ENCODE measurements at regions not wholly inside any gene's neighbourhood (a gene's known extent, or its start where the extent isn't known, plus 50 kb on each side); places are given as distances from the start of the nearest gene placed in this dataset.

DNA sequence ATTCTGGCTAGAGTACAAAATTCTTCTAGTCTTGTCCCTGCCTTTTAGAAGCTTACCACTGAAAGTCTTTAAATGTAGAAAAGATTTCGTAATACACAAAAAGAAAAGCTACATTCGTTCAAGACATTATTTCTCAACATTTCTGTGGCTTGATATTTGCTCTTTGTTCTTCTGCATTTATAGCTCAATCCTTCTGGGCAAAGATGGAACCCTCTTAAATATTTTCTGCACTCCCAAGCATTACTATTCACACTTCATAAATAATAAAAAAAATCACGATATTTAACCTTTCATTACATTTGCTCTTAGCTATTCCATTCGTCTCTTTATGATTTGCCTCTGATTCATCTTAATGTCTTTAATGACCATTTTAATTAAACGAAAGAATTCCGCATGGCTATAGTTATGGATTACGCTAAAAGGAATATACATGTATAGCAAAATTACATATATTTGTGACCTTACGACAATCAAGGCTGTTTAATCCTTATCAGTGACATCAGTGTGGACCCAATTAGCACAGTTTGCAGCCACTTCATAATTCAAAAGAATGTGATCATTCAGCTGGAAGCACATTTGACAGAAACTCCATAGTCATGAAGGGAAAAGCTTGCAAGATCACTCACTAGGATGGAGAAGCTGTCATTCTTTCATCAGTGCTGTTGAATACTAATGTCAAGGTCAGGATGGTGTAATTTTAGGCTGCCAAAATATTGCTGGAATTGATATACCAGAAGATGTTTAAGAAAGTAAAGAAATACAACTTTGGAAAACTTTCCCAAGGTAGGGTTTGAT, 1075.0 kb upstream of the TENM3 start:
- no peaks in the 10 kb centered on the region for H3K4me1 ChIP-seq (ENCODE audit: insufficient read depth)
- no peaks in the 10 kb centered on the region for H3K36me3 ChIP-seq (ENCODE audit: insufficient read depth)
- 84% methylated on average over 8 of the region's 8 CpGs for WGBS
- no peak overlapping the region for H3K27ac ChIP-seq (ENCODE audit: low read depth)
- DNase-seq (ENCODE audit: extremely low spot score): no peak
- no peak overlapping the region for H3K4me3 ChIP-seq (ENCODE audit: low read depth, low read length)

GRCh38 chr4:181173046-181173445, 1070.2 kb upstream of the TENM3 start:
- WGBS: 73% methylated on average over 5 of the region's 5 CpGs
- Histone ChIP-seq H3K27ac (ENCODE audit: low read depth) (no peak overlapping the region), H3K4me1 (ENCODE audit: insufficient read depth) (no peaks in the 10 kb centered on the region), H3K36me3 (ENCODE audit: insufficient read depth) (no peaks in the 10 kb centered on the region), H3K4me3 (ENCODE audit: low read depth, low read length) (no peak overlapping the region)
- no peak for DNase-seq (ENCODE audit: extremely low spot score)

DNA sequence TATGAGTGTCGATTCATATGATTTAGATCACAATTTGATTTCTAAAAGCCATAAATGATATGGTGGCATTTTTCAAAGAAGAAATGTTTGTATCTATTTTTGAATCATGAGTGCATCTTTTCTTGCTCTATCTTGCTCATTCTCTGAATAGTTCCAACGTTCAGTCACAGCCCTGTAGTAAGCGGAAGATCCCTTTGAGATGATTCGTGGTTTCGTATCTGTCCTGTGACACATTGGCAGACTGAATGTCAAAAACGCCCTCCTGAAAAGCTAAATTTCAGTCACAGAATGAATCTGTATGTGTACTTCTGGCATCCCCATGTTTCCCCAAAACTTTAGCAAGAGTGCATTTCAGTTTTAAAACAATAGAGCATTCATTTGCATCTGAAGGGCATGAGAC, 1066.9 kb upstream of the TENM3 start:
- WGBS: 84% methylated on average over 6 of the region's 6 CpGs
- Histone ChIP-seq H3K4me1 (ENCODE audit: insufficient read depth) (no peaks in the 10 kb centered on the region), H3K36me3 (ENCODE audit: insufficient read depth) (no peaks in the 10 kb centered on the region), H3K27ac (ENCODE audit: low read depth) (no peak overlapping the region), H3K4me3 (ENCODE audit: low read depth, low read length) (no peak overlapping the region)
- no peak for DNase-seq (ENCODE audit: extremely low spot score)

- no peak for DNase-seq (ENCODE audit: extremely low spot score)
- Histone ChIP-seq H3K4me3 (ENCODE audit: low read depth, low read length) (no peak overlapping the region), H3K36me3 (ENCODE audit: insufficient read depth) (no peaks in the 10 kb centered on the region), H3K27ac (ENCODE audit: low read depth) (no peak overlapping the region), H3K4me1 (ENCODE audit: insufficient read depth) (no peaks in the 10 kb centered on the region)
- 0% methylated on average over 1 of the region's 1 CpG for WGBS
Measured at GRCh38 chr4:181181331-181181730, 1061.9 kb upstream of the TENM3 start.

GRCh38 chr4:181189751-181190150, 1053.5 kb upstream of the TENM3 start:
- Histone ChIP-seq H3K36me3 (ENCODE audit: insufficient read depth) (no peaks in the 10 kb centered on the region), H3K4me1 (ENCODE audit: insufficient read depth) (no peaks in the 10 kb centered on the region)
- WGBS: 62% methylated on average over 7 of the region's 7 CpGs

DNA sequence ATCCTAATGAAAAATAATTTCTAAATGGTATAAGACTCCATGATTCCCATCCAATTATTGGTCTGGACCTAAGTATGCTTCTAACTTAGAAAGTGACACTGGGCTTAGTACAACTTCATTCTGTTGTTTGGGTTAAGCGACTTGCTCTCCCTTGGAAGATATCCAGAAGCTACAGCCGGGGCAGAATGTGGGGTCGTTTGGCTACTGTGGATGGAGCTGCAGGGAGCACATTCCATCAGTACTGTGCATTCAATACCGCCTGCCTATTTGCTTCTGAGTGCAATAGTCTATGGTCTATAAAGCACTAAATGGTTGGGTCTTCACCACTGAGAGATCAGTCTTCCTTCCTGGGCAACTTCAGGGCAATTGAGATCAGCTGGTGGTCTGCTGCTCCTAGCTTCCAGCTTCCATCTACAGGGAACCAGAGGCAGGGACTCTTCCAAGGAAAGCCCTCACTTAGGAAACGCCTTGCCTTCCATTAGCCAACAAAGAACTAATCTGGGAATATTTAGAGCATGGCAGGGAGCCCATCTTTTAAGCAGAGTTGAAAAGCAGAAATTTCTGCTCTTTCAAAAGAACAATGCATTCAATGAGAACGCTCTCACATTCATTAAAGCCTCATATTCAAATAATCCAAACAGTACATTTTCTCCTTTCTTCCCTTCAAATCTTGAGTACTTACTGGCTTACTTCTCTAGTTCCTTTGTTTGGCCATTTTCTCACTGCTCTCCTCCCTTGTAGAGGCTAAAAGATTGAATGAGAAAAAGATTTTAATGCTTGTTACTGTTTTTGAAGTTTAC, 1049.9 kb upstream of the TENM3 start:
- Histone ChIP-seq H3K27ac (ENCODE audit: low read depth) (no peak overlapping the region), H3K4me1 (ENCODE audit: insufficient read depth) (no peaks in the 10 kb centered on the region), H3K4me3 (ENCODE audit: low read depth, low read length) (no peak overlapping the region), H3K36me3 (ENCODE audit: insufficient read depth) (no peaks in the 10 kb centered on the region)
- no peak for DNase-seq (ENCODE audit: extremely low spot score)
- 45% methylated on average over 6 of the region's 6 CpGs for whole genome bisulfite sequencing

More at GRCh38 chr4:181189751-181190150, 1053.5 kb upstream of the TENM3 start:
- H3K27ac ChIP-seq (ENCODE audit: low read depth): no peak overlapping the region
- DNase-seq (ENCODE audit: extremely low spot score): no peak
- no peak overlapping the region for H3K4me3 ChIP-seq (ENCODE audit: low read depth, low read length)

DNA sequence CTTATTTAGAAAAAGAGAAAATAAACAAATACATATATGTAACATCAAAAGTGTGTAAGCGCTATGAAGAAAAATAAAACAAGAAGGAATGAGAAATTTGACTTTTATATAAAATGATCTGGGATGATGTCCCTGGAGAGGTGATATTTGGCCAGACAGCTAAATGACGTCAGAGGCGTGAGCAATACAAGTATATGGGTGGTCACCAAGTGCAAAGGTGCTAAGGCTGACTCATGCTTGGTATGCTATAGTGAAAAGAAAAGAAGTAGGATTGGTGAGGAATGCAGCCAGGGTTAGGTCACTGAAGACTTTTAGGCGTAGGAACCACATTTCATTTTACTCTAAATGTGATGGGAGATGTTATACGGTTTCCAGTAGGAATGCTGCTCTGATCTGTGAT, 1049.1 kb upstream of the TENM3 start:
- no peaks in the 10 kb centered on the region for H3K4me1 ChIP-seq (ENCODE audit: insufficient read depth)
- no peaks in the 10 kb centered on the region for H3K36me3 ChIP-seq (ENCODE audit: insufficient read depth)
- 79% methylated on average over 5 of the region's 5 CpGs for WGBS
- DNase-seq (ENCODE audit: extremely low spot score): no peak
- no peak overlapping the region for H3K27ac ChIP-seq (ENCODE audit: low read depth)
- H3K4me3 ChIP-seq (ENCODE audit: low read depth, low read length): no peak overlapping the region

DNA sequence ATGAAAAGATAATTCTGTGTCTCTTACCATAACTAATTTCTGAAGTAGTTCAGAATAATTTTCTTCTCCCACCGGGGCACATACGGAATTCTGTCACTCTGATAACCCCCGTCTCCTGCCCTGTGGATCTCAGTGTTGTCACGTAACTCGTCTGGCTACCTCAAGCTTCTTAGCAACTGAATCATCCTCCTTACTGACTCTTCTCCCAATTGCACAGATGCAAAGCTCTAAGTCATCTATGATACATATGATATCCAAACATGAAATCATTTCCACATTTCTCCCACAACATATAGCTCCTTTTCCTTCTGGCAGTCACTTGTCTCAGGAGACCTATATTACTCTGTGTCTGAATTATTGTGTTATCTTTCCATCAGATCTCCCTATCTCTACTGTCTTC, 1043.1 kb upstream of the TENM3 start:
- H3K36me3 ChIP-seq (ENCODE audit: insufficient read depth): no peaks in the 10 kb centered on the region
- no peak for DNase-seq (ENCODE audit: extremely low spot score)
- 66% methylated on average over 5 of the region's 5 CpGs for WGBS
- no peak overlapping the region for H3K27ac ChIP-seq (ENCODE audit: low read depth)
- H3K4me1 ChIP-seq (ENCODE audit: insufficient read depth): no peaks in the 10 kb centered on the region
- no peak overlapping the region for H3K4me3 ChIP-seq (ENCODE audit: low read depth, low read length)

DNA sequence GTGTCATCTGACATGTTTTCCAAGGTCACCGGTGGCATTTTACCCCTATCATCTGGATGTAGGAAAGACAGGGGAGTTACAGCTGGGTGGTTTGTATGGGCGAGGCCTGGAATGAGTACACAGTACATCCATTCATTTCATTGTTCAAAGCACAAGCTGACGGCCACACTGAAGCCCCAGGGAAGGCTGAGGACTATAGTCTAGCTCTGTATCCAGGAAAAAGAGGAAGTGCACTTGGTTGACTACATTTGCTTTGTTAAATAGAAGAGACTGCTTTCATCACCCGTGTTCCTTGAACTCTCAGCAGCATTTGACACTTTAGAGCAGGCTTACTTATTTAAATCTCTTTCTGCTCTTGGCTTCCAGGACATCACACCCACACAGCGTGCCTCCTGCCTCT, 1041.0 kb upstream of the TENM3 start:
- Histone ChIP-seq H3K4me1 (ENCODE audit: insufficient read depth) (no peaks in the 10 kb centered on the region), H3K27ac (ENCODE audit: low read depth) (no peak overlapping the region), H3K4me3 (ENCODE audit: low read depth, low read length) (no peak overlapping the region), H3K36me3 (ENCODE audit: insufficient read depth) (no peaks in the 10 kb centered on the region)
- WGBS: 75% methylated on average over 5 of the region's 5 CpGs
- DNase-seq (ENCODE audit: extremely low spot score): no peak

GRCh38 chr4:181204109-181204508, 1039.1 kb upstream of the TENM3 start:
- WGBS: 86% methylated on average over 4 of the region's 4 CpGs
- no peak overlapping the region for H3K4me3 ChIP-seq (ENCODE audit: low read depth, low read length)
- no peaks in the 10 kb centered on the region for H3K4me1 ChIP-seq (ENCODE audit: insufficient read depth)
- no peaks in the 10 kb centered on the region for H3K36me3 ChIP-seq (ENCODE audit: insufficient read depth)
- DNase-seq (ENCODE audit: extremely low spot score): no peak
- H3K27ac ChIP-seq (ENCODE audit: low read depth): no peak overlapping the region

DNA sequence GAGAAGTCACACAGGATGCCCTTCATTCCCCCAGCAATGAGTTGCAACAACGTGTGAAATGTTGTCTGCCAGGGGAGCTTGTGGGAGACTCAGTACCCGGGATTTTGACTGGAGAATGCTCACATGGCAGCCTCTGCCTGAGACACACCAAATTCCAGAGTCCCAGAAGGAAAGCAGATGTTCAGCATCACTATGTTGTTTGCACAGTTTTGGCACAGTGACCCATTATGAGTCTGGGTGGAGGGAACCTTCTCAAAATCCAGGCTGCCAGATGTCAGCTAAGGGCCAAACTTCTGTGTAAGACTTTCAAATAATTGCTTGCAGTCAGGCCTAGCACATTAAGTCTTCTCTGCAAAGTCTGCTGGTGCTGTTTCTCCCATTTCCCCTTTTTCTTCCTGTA, 1029.7 kb upstream of the TENM3 start:
- DNase-seq (ENCODE audit: extremely low spot score): no peak
- H3K4me3 ChIP-seq (ENCODE audit: low read depth, low read length): no peak overlapping the region
- WGBS: 18% methylated on average over 2 of the region's 2 CpGs

DNA sequence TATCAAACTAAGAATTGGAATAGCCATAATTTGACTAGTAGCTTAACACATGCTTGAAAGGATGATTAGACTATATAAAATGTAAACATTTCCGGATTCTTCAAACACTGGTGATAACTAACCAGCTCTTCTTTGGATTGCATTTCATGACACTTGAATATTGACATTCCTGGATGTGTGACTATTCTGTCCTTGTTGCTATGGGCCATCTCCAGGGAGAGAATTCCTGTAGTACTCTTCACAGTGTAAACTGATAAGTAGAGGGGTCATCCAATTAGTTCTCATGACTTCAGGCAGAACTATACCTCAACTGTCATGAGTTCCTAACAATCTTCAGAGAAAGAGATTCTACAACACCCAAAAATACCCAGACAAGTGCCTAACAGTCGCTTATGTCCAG, 1026.7 kb upstream of the TENM3 start:
- H3K27ac ChIP-seq (ENCODE audit: low read depth): no peak overlapping the region
- H3K36me3 ChIP-seq (ENCODE audit: insufficient read depth): no peaks in the 10 kb centered on the region
- H3K4me3 ChIP-seq (ENCODE audit: low read depth, low read length): no peak overlapping the region
- 67% methylated on average over 2 of the region's 2 CpGs for WGBS
- no peaks in the 10 kb centered on the region for H3K4me1 ChIP-seq (ENCODE audit: insufficient read depth)
- no peak for DNase-seq (ENCODE audit: extremely low spot score)

More for the DNA sequence above, 1029.7 kb upstream of the TENM3 start:
- no peak overlapping the region for H3K27ac ChIP-seq (ENCODE audit: low read depth)
- H3K36me3 ChIP-seq (ENCODE audit: insufficient read depth): no peaks in the 10 kb centered on the region
- no peaks in the 10 kb centered on the region for H3K4me1 ChIP-seq (ENCODE audit: insufficient read depth)

- no peak for DNase-seq (ENCODE audit: extremely low spot score)
- Histone ChIP-seq H3K36me3 (ENCODE audit: insufficient read depth) (no peaks in the 10 kb centered on the region), H3K27ac (ENCODE audit: low read depth) (no peak overlapping the region), H3K4me3 (ENCODE audit: low read depth, low read length) (no peak overlapping the region), H3K4me1 (ENCODE audit: insufficient read depth) (no peaks in the 10 kb centered on the region)
- WGBS: 71% methylated on average over 3 of the region's 3 CpGs
Measured at GRCh38 chr4:181219783-181220416, 1023.3 kb upstream of the TENM3 start.

- Histone ChIP-seq H3K4me1 (ENCODE audit: insufficient read depth) (no peaks in the 10 kb centered on the region), H3K4me3 (ENCODE audit: low read depth, low read length) (no peak overlapping the region), H3K27ac (ENCODE audit: low read depth) (no peak overlapping the region), H3K36me3 (ENCODE audit: insufficient read depth) (no peaks in the 10 kb centered on the region)
- 72% methylated on average over 4 of the region's 4 CpGs for WGBS
- no peak for DNase-seq (ENCODE audit: extremely low spot score)
Measured at GRCh38 chr4:181224852-181225251, 1018.4 kb upstream of the TENM3 start.
